Endodermal cell (in vitro differentiated cells): ENCODE measurements at regions not wholly inside any gene's neighbourhood (a gene's known extent, or its start where the extent isn't known, plus 50 kb on each side); places are given as distances from the start of the nearest gene placed in this dataset.

Experiments used
- DNase-seq: peaks from one replicate; pipeline ENCODE4 v3.0.0-alpha.2; 2017
- H3K27ac ChIP-seq: 2 replicates; pipeline ENCODE4 v1.5.1; 2013; ENCODE audit warnings: mild to moderate bottlenecking, low read depth, low read length, moderate library complexity
- H3K27me3 ChIP-seq: 2 replicates; pipeline ENCODE4 v1.6.1; 2013; ENCODE audit warnings: mild to moderate bottlenecking, low read length, moderate library complexity; ENCODE audit not compliant: insufficient read depth, control insufficient read depth, poor library complexity, severe bottlenecking
- H3K36me3 ChIP-seq: 2 replicates; pipeline ENCODE4 v1.7.0; 2013; ENCODE audit warnings: mild to moderate bottlenecking, low read length, moderate library complexity; ENCODE audit not compliant: control insufficient read depth, insufficient read depth
- H3K4me1 ChIP-seq: one replicate; pipeline ENCODE4 v1.7.0; 2013; ENCODE audit warnings: low read length; ENCODE audit not compliant: control insufficient read depth, insufficient read depth
- H3K4me3 ChIP-seq: 2 replicates; pipeline ENCODE4 v1.5.1; 2013; ENCODE audit warnings: mild to moderate bottlenecking, low read length, moderate library complexity
- H3K9ac ChIP-seq: 2 replicates; pipeline ENCODE4 v1.6.1; 2013; ENCODE audit warnings: mild to moderate bottlenecking, low read length, moderate library complexity; ENCODE audit not compliant: poor library complexity, severe bottlenecking; ENCODE audit errors: extremely low read depth
- H3K9me3 ChIP-seq: 2 replicates; pipeline ENCODE4 v1.6.1; 2013; ENCODE audit warnings: mild to moderate bottlenecking, low read length, moderate library complexity; ENCODE audit not compliant: control insufficient read depth
- H3K27ac Mint-ChIP-seq: 2 replicates; pipeline ENCODE4 v1.8.0; 2020; ENCODE audit warnings: mixed read lengths
- H3K27me3 Mint-ChIP-seq: 2 replicates; pipeline ENCODE4 v1.8.0; 2021; ENCODE audit warnings: mild to moderate bottlenecking, mixed read lengths; ENCODE audit not compliant: insufficient read depth
- H3K36me3 Mint-ChIP-seq: 2 replicates; pipeline ENCODE4 v1.8.0; 2020; ENCODE audit warnings: low read depth, mixed read lengths
- H3K4me1 Mint-ChIP-seq: 2 replicates; pipeline ENCODE4 v1.8.0; 2020; ENCODE audit warnings: mixed read lengths
- H3K4me3 Mint-ChIP-seq: 2 replicates; pipeline ENCODE4 v1.8.0; 2020; ENCODE audit warnings: mild to moderate bottlenecking, moderate library complexity, mixed read lengths
- H3K9me3 Mint-ChIP-seq: 2 replicates; pipeline ENCODE4 v1.8.0; 2020; ENCODE audit warnings: mild to moderate bottlenecking, mixed read lengths
- WGBS, 2 experiments: methylation state at CpG; one replicate each; pipeline versions ENCODE4 v1.1.5 to v1.1.7; 2013; ENCODE audit warnings: missing lambda C conversion rate in 2 of 2, mixed read lengths in 1 of 2; ENCODE audit not compliant: insufficient coverage in 1 of 2, insufficient read length in 1 of 2; 5-methylcytosine and 5-hydroxymethylcytosine counted together
- TF ChIP-seq, protein P1 (sequence below): fragments of 200-600 bp; sonication (generic); conservative IDR thresholded peaks from 2 replicates; pipeline ENCODE4 v1.5.0; 2021; ENCODE audit warnings: antibody characterized with exemption, mild to moderate bottlenecking

DNA sequence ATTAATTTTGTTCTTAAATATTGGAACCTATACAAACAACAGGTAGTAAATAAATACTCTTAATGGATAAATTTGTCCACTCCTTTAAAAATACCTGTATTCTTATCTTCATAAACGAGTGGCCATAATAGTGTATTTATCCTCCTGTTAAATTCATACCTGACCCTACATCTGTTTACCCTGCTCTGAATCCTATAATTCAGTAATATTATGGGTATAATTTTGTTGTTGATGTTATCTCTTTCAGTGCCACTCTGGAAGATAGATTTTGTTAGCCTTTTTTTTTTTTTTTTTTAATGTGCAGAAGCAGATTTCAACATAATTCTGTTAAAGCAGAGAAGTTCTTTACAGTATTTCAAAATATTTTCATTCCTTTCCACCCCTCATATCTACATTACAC lies 1337.9 kb downstream of the PLA2G4A start:
- Histone ChIP-seq H3K36me3 (no peaks in the 10 kb centered on the region), H3K27ac (no peak overlapping the region), H3K9me3 (no peaks in the 10 kb centered on the region), H3K9ac (no peak overlapping the region), H3K4me1 (no peaks in the 10 kb centered on the region), H3K27me3 (no peaks in the 10 kb centered on the region), H3K4me3 (no peak overlapping the region)
- Mint-ChIP-seq H3K27ac (no peak overlapping the region), H3K4me3 (no peak overlapping the region), H3K9me3 (no peaks in the 10 kb centered on the region), H3K36me3 (no peaks in the 10 kb centered on the region), H3K4me1 (peaks cover 1% of the 10 kb centered on the region), H3K27me3 (no peaks in the 10 kb centered on the region)
- 100% methylated on average over 1 of the region's 1 CpG; no CpG with 5 or more reads in 1 of the 2 experiments for WGBS, 2 experiments
- no peak for DNase-seq
- TF ChIP-seq, protein P1, sequence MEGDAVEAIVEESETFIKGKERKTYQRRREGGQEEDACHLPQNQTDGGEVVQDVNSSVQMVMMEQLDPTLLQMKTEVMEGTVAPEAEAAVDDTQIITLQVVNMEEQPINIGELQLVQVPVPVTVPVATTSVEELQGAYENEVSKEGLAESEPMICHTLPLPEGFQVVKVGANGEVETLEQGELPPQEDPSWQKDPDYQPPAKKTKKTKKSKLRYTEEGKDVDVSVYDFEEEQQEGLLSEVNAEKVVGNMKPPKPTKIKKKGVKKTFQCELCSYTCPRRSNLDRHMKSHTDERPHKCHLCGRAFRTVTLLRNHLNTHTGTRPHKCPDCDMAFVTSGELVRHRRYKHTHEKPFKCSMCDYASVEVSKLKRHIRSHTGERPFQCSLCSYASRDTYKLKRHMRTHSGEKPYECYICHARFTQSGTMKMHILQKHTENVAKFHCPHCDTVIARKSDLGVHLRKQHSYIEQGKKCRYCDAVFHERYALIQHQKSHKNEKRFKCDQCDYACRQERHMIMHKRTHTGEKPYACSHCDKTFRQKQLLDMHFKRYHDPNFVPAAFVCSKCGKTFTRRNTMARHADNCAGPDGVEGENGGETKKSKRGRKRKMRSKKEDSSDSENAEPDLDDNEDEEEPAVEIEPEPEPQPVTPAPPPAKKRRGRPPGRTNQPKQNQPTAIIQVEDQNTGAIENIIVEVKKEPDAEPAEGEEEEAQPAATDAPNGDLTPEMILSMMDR = no peak

DNA sequence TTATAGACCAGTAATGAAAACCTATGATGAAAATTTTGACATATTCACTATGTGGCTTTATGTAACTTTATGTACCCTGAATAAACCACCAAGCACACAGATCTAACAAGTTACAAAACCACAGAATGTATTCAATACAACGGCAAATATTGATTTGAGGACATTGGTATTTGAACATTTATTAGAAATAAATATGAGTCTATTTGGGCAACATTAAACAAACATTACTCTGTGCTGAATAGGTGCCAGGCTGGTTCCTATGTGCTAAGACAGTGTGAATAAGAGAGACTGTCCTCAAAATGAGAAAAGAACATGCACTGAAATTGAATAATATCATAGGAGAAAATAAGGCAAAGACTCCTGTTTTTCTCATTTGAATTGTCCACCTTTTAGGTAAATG lies 1341.2 kb downstream of the PLA2G4A start:
- Histone ChIP-seq H3K4me1 (no peaks in the 10 kb centered on the region), H3K27ac (no peak overlapping the region), H3K4me3 (no peak overlapping the region), H3K36me3 (no peaks in the 10 kb centered on the region), H3K9me3 (no peaks in the 10 kb centered on the region), H3K27me3 (no peaks in the 10 kb centered on the region), H3K9ac (no peak overlapping the region)
- WGBS, 2 experiments = no CpG with 5 or more reads among the region's 1 CpG
- no peaks in the 10 kb centered on the region for H3K4me1 Mint-ChIP-seq
- H3K27me3 Mint-ChIP-seq = no peaks in the 10 kb centered on the region
- no peak overlapping the region for H3K27ac Mint-ChIP-seq
- DNase-seq = no peak
- TF ChIP-seq, protein P1 = no peak
- no peaks in the 10 kb centered on the region for H3K9me3 Mint-ChIP-seq
- H3K4me3 Mint-ChIP-seq = no peak overlapping the region
- H3K36me3 Mint-ChIP-seq = no peaks in the 10 kb centered on the region

DNA sequence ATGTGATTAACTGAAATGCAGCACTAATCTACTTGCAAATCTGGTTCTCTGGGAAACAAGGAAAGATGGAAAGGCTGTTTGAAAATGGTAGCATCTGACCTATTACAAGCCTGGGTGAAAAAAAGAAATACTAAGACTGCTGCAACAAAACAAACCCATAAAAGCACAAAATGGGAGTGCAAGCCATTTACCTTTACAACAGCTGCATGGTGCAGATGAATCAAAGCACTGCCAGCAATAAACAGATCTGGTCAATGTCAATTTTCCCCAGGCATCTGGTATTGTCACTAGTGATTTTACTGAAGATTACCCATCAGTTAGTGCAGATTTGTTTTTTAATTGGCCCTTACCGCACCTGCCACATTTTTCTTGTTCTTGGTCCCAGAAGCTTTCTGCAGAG lies 1341.7 kb downstream of the PLA2G4A start:
- Mint-ChIP-seq H3K9me3 (no peaks in the 10 kb centered on the region), H3K4me3 (no peak overlapping the region), H3K27ac (no peak overlapping the region), H3K27me3 (no peaks in the 10 kb centered on the region), H3K36me3 (no peaks in the 10 kb centered on the region), H3K4me1 (no peaks in the 10 kb centered on the region)
- H3K4me3 ChIP-seq = no peak overlapping the region
- no peaks in the 10 kb centered on the region for H3K9me3 ChIP-seq
- TF ChIP-seq, protein P1 = no peak
- H3K27ac ChIP-seq = no peak overlapping the region
- no peaks in the 10 kb centered on the region for H3K36me3 ChIP-seq
- WGBS, 2 experiments = 97% methylated on average over 1 of the region's 1 CpG; no CpG with 5 or more reads in 1 of the 2 experiments
- no peaks in the 10 kb centered on the region for H3K27me3 ChIP-seq
- H3K9ac ChIP-seq = no peak overlapping the region
- DNase-seq = no peak
- no peaks in the 10 kb centered on the region for H3K4me1 ChIP-seq
